HEK293 (cell line): ENCODE measurements at regions not wholly inside any gene's neighbourhood (a gene's known extent, or its start where the extent isn't known, plus 50 kb on each side); places are given as distances from the start of the nearest gene placed in this dataset.

ENCODE experiments used
- CTCF ChIP-seq: fragments of 450-650 bp; formaldehyde crosslinking; IDR thresholded peaks from 2 replicates; pipeline ENCODE4 v1.5.1; 2016; ENCODE audit warnings: missing biosample characterization, missing genetic modification characterization
- PBX3 ChIP-seq: sonication (generic); formaldehyde crosslinking; IDR thresholded peaks from 2 replicates; pipeline ENCODE4 v1.8.1; 2022; ENCODE audit warnings: mild to moderate bottlenecking, moderate library complexity, missing genetic modification reagents
- REST ChIP-seq: fragments of 450-650 bp; formaldehyde crosslinking; IDR thresholded peaks from 2 replicates; pipeline ENCODE4 v1.5.1; 2016; ENCODE audit warnings: missing biosample characterization, missing genetic modification characterization
- SP2 ChIP-seq: fragments of 450-650 bp; formaldehyde crosslinking; IDR thresholded peaks from 2 replicates; pipeline ENCODE4 v1.5.1; 2016; ENCODE audit warnings: missing biosample characterization, missing genetic modification characterization
- ZBTB8A ChIP-seq: fragments of 450-650 bp; formaldehyde crosslinking; IDR thresholded peaks from 2 replicates; pipeline ENCODE4 v1.5.1; 2016; ENCODE audit warnings: missing biosample characterization, missing genetic modification characterization
- ZNF10 ChIP-seq: fragments of 450-650 bp; formaldehyde crosslinking; IDR thresholded peaks from 2 replicates; pipeline ENCODE4 v1.5.1; 2017; ENCODE audit warnings: missing biosample characterization, missing genetic modification characterization
- ZNF140 ChIP-seq: fragments of 450-650 bp; formaldehyde crosslinking; IDR thresholded peaks from 2 replicates; pipeline ENCODE4 v1.5.1; 2016; ENCODE audit warnings: missing biosample characterization, missing genetic modification characterization
- ZNF223 ChIP-seq: fragments of 450-650 bp; formaldehyde crosslinking; IDR thresholded peaks from 2 replicates; pipeline ENCODE4 v1.5.1; 2016; ENCODE audit warnings: missing biosample characterization, missing genetic modification characterization
- ZNF239 ChIP-seq: fragments of 450-650 bp; formaldehyde crosslinking; IDR thresholded peaks from 2 replicates; pipeline ENCODE4 v1.5.1; 2016; ENCODE audit warnings: missing biosample characterization, missing genetic modification characterization
- ZNF549 ChIP-seq: fragments of 450-650 bp; IDR thresholded peaks from 2 replicates; pipeline ENCODE4 v1.5.1; 2018; ENCODE audit warnings: missing biosample characterization, missing genetic modification characterization, mild to moderate bottlenecking, inconsistent platforms, moderate library complexity
- ZNF623 ChIP-seq: fragments of 450-650 bp; formaldehyde crosslinking; IDR thresholded peaks from 2 replicates; pipeline ENCODE4 v1.5.1; 2016; ENCODE audit warnings: missing biosample characterization, missing genetic modification characterization
- ZNF707 ChIP-seq: fragments of 450-650 bp; formaldehyde crosslinking; IDR thresholded peaks from 2 replicates; pipeline ENCODE4 v1.5.1; 2016; ENCODE audit warnings: missing biosample characterization, missing genetic modification characterization

- TF ChIP-seq REST (tag by site-specific recombination) (no peak), ZNF10 (tag by site-specific recombination) (no peak), ZBTB8A (no peak), ZNF239 (no peak), CTCF (tag by site-specific recombination) (no peak), ZNF707 (tag by site-specific recombination) (no peak), SP2 (tag by site-specific recombination) (no peak), ZNF623 (no peak), PBX3 (CRISPR knock-in tag) (no peak), ZNF223 (tag by site-specific recombination) (no peak), ZNF549 (tag by site-specific recombination) (no peak), ZNF140 (tag by site-specific recombination) (no peak)
Observed at GRCh38 chr20:30488941-30489613, 768.4 kb upstream of the DEFB115 start.
